CD4-positive, alpha-beta T cell treated with Interleukin-12 subunit alpha and Interleukin-12 subunit beta, for 1 hour (primary cell): ENCODE measurements at regions not wholly inside any gene's neighbourhood (a gene's known extent, or its start where the extent isn't known, plus 50 kb on each side); places are given as distances from the start of the nearest gene placed in this dataset.

Experiments used
- DNase-seq: peaks from one replicate; pipeline ENCODE4 v3.0.0-alpha.2; 2020

- DNase-seq, result no peak
Observed at GRCh38 chr10:30793093-30793492, 163.5 kb upstream of the LYZL2 start.

GRCh38 chr10:30792025-30792424 is 162.5 kb upstream of the LYZL2 start:
- DNase-seq, result peak; percentile 6

GRCh38 chr10:30791197-30791611 is 161.7 kb upstream of the LYZL2 start:
- no peak for DNase-seq

- DNase-seq, result no peak
Observed at GRCh38 chr10:30789806-30790205, 160.3 kb upstream of the LYZL2 start.

- DNase-seq, result no peak
Observed at GRCh38 chr10:30788307-30788706, 158.8 kb upstream of the LYZL2 start.

GRCh38 chr10:30786906-30787305 is 157.4 kb upstream of the LYZL2 start:
- DNase-seq, result no peak

- DNase-seq, result no peak
Observed at GRCh38 chr10:30786131-30786530, 156.6 kb upstream of the LYZL2 start.

- peak; percentile 33 for DNase-seq
Observed at GRCh38 chr10:30784897-30785605, 155.5 kb upstream of the LYZL2 start.

- DNase-seq, result no peak
Observed at GRCh38 chr10:30784524-30784896, 155.0 kb upstream of the LYZL2 start.

GRCh38 chr10:30783939-30784501 is 154.5 kb upstream of the LYZL2 start:
- peak; percentile 85 for DNase-seq

- no peak for DNase-seq
Observed at GRCh38 chr10:30782537-30783461, 153.2 kb upstream of the LYZL2 start.

- no peak for DNase-seq
Observed at GRCh38 chr10:30782157-30782536, 152.6 kb upstream of the LYZL2 start.

GRCh38 chr10:30781670-30782121 is 152.1 kb upstream of the LYZL2 start:
- no peak for DNase-seq

- DNase-seq, result no peak
Observed at GRCh38 chr10:30778769-30779168, 149.2 kb upstream of the LYZL2 start.

GRCh38 chr10:30775779-30776591 is 146.4 kb upstream of the LYZL2 start:
- DNase-seq, result no peak

- no peak for DNase-seq
Observed at GRCh38 chr10:30774261-30774660, 144.7 kb upstream of the LYZL2 start.

- DNase-seq, result no peak
Observed at GRCh38 chr10:30773501-30773900, 143.9 kb upstream of the LYZL2 start.

GRCh38 chr10:30770816-30771215 is 141.3 kb upstream of the LYZL2 start:
- no peak for DNase-seq

- DNase-seq, result no peak
Observed at GRCh38 chr10:30770229-30770628, 140.7 kb upstream of the LYZL2 start.

- DNase-seq, result no peak
Observed at GRCh38 chr10:30769361-30769760, 139.8 kb upstream of the LYZL2 start.

- DNase-seq, result no peak
Observed at GRCh38 chr10:30765616-30766015, 136.1 kb upstream of the LYZL2 start.

- no peak for DNase-seq
Observed at GRCh38 chr10:30765022-30765615, 135.6 kb upstream of the LYZL2 start.
